CD4-positive, alpha-beta memory T cell (primary cell): ENCODE measurements at regions not wholly inside any gene's neighbourhood (a gene's known extent, or its start where the extent isn't known, plus 50 kb on each side); places are given as distances from the start of the nearest gene placed in this dataset.

ENCODE experiments used
- CTCF ChIA-PET: fragments of 350-600 bp; sonication (Branson Sonifier 250); formaldehyde crosslinking; loops from one replicate; lab custom pipeline; 2021; ENCODE audit warnings: inconsistent platforms; ENCODE audit not compliant: partially characterized antibody; lab: Charles Lee
- POLR2A ChIA-PET: fragments of 350-600 bp; sonication (Branson Sonifier 250); formaldehyde crosslinking; loops from one replicate; lab custom pipeline; 2021; ENCODE audit not compliant: partially characterized antibody; lab: Charles Lee
- DNase-seq, 5 donors: peaks; one replicate each; pipeline versions ENCODE4 v3.0.0 to v3.0.0-alpha.2; 2020 to 2022; ENCODE audit warnings: mixed read lengths in 1 of 5
- H3K27ac ChIP-seq: one replicate; pipeline ENCODE4 v1.7.0; 2013; ENCODE audit warnings: low read depth, low read length
- H3K27me3 ChIP-seq: 2 replicates; pipeline ENCODE4 v1.7.0; 2013; ENCODE audit warnings: mild to moderate bottlenecking, low read length, moderate library complexity; ENCODE audit not compliant: insufficient read depth
- H3K36me3 ChIP-seq: 2 replicates; pipeline ENCODE4 v1.7.0; 2013; ENCODE audit warnings: mild to moderate bottlenecking, low read length, moderate library complexity; ENCODE audit not compliant: insufficient read depth
- H3K4me1 ChIP-seq: 2 replicates; pipeline ENCODE4 v1.7.0; 2013; ENCODE audit warnings: mild to moderate bottlenecking, low read length, moderate library complexity; ENCODE audit not compliant: insufficient read depth
- H3K4me3 ChIP-seq, 2 donors: one replicate each; pipeline ENCODE4 v1.7.0; 2013; ENCODE audit warnings: low read length in 2 of 2, mild to moderate bottlenecking in 1 of 2
- H3K9me3 ChIP-seq, 2 donors: one replicate each; pipeline ENCODE4 v1.7.0; 2013; ENCODE audit warnings: low read length in 2 of 2, control low read depth in 1 of 2; ENCODE audit not compliant: control insufficient read depth in 1 of 2
- H3K27ac Mint-ChIP-seq, 7 donors: one replicate each; pipeline ENCODE4 v1.8.0; 2020 to 2021; ENCODE audit warnings: mixed read lengths in 7 of 7, mild to moderate bottlenecking in 6 of 7, inconsistent platforms in 3 of 7, moderate library complexity in 3 of 7
- H3K27me3 Mint-ChIP-seq, 2 donors: one replicate each; pipeline ENCODE4 v1.8.0; 2020 to 2021; ENCODE audit warnings: mixed read lengths in 2 of 2
- H3K36me3 Mint-ChIP-seq, 2 donors: one replicate each; pipeline ENCODE4 v1.8.0; 2020 to 2021; ENCODE audit warnings: mixed read lengths in 2 of 2, inconsistent platforms in 1 of 2, mild to moderate bottlenecking in 1 of 2
- H3K4me1 Mint-ChIP-seq, 4 donors: one replicate each; pipeline ENCODE4 v1.8.0; 2020 to 2021; ENCODE audit warnings: mixed read lengths in 4 of 4, mild to moderate bottlenecking in 1 of 4
- H3K4me3 Mint-ChIP-seq, 8 donors: one replicate each; pipeline ENCODE4 v1.8.0; 2020 to 2021; ENCODE audit warnings: mixed read lengths in 8 of 8, mild to moderate bottlenecking in 7 of 8, moderate library complexity in 6 of 8, inconsistent platforms in 3 of 8
- H3K9me3 Mint-ChIP-seq, 8 donors: one replicate each; pipeline ENCODE4 v1.8.0; 2020 to 2021; ENCODE audit warnings: mixed read lengths in 8 of 8, mild to moderate bottlenecking in 5 of 8, inconsistent platforms in 3 of 8, moderate library complexity in 1 of 8
- intact Hi-C: fragments of 100-400 bp; cut with micrococcal nuclease; formaldehyde crosslinking; loops from one replicate; pipeline ENCODE4 v1.15.1; 2023

- H3K4me1 Mint-ChIP-seq, result peaks cover 0 to 4% (median 0%) of the 10 kb centered on the region in 4 donors
- H3K4me1 ChIP-seq, result no peaks in the 10 kb centered on the region
- H3K36me3 Mint-ChIP-seq, result no peaks in the 10 kb centered on the region
- intact Hi-C loops, result no loop called here
- no peak for DNase-seq
- peak overlapping the region in 1 of 7 donors; percentile 23 for H3K27ac Mint-ChIP-seq
- CTCF ChIA-PET, result no interaction called here
- POLR2A ChIA-PET, result no interaction called here
- H3K4me3 Mint-ChIP-seq, result no peak overlapping the region
- peaks cover 3 to 18% of the 10 kb centered on the region in 2 donors for H3K27me3 Mint-ChIP-seq
- no peaks in the 10 kb centered on the region for H3K9me3 ChIP-seq
- peaks cover 0 to 2% (median 0%) of the 10 kb centered on the region in 8 donors for H3K9me3 Mint-ChIP-seq
- H3K36me3 ChIP-seq, result no peaks in the 10 kb centered on the region
- no peaks in the 10 kb centered on the region for H3K27me3 ChIP-seq
- H3K4me3 ChIP-seq, result no peak overlapping the region
- no peak overlapping the region for H3K27ac ChIP-seq
These were observed 139.5 kb upstream of the NOCT start for GRCh38 chr4:138875891-138876608.

GRCh38 chr4:138871555-138871875, 144.1 kb upstream of the NOCT start:
- H3K9me3 Mint-ChIP-seq, result no peaks in the 10 kb centered on the region
- H3K4me1 ChIP-seq, result no peaks in the 10 kb centered on the region
- H3K27me3 Mint-ChIP-seq, result peaks cover 5 to 16% of the 10 kb centered on the region in 2 donors
- no peak overlapping the region for H3K27ac Mint-ChIP-seq
- CTCF ChIA-PET, result interaction anchor here (1.0 to 1.6 kb wide), 8 partner anchors 9 to 395 kb away, joined by 3 to 11 read pairs (median 4); no protein-coding TSS in a partner anchor
- no peak for DNase-seq
- H3K4me1 Mint-ChIP-seq, result peaks cover 0 to 5% (median under 1%) of the 10 kb centered on the region in 4 donors
- no peak overlapping the region for H3K4me3 ChIP-seq
- no peaks in the 10 kb centered on the region for H3K27me3 ChIP-seq
- intact Hi-C loops, result loop anchor here (1.0 to 5.0 kb wide), 2 partner anchors 190 to 834 kb away; no protein-coding TSS in a partner anchor
- POLR2A ChIA-PET, result no interaction called here
- no peak overlapping the region for H3K4me3 Mint-ChIP-seq
- no peaks in the 10 kb centered on the region for H3K9me3 ChIP-seq
- no peaks in the 10 kb centered on the region for H3K36me3 ChIP-seq
- no peak overlapping the region for H3K27ac ChIP-seq
- H3K36me3 Mint-ChIP-seq, result no peaks in the 10 kb centered on the region

GRCh38 chr4:138870737-138871554, 144.6 kb upstream of the NOCT start:
- peaks cover 5 to 16% of the 10 kb centered on the region in 2 donors for H3K27me3 Mint-ChIP-seq
- no peak overlapping the region for H3K4me3 ChIP-seq
- no peak overlapping the region for H3K4me3 Mint-ChIP-seq
- H3K9me3 ChIP-seq, result no peaks in the 10 kb centered on the region
- DNase-seq, result peak in 4 of 5 donors; percentile 20 to 27 (median 25)
- H3K4me1 ChIP-seq, result no peaks in the 10 kb centered on the region
- H3K27me3 ChIP-seq, result no peaks in the 10 kb centered on the region
- H3K36me3 Mint-ChIP-seq, result no peaks in the 10 kb centered on the region
- H3K9me3 Mint-ChIP-seq, result no peaks in the 10 kb centered on the region
- no peak overlapping the region for H3K27ac Mint-ChIP-seq
- ChIA-PET POLR2A (no interaction called here), CTCF (interaction anchor here (0.9 to 1.6 kb wide), 9 partner anchors 9 to 395 kb away, joined by 3 to 11 read pairs (median 3); no protein-coding TSS in a partner anchor)
- no peaks in the 10 kb centered on the region for H3K36me3 ChIP-seq
- H3K27ac ChIP-seq, result no peak overlapping the region
- H3K4me1 Mint-ChIP-seq, result peaks cover 0 to 5% (median under 1%) of the 10 kb centered on the region in 4 donors
- intact Hi-C loops, result loop anchor here (1.0 to 5.0 kb wide), 2 partner anchors 190 to 834 kb away; no protein-coding TSS in a partner anchor

DNA sequence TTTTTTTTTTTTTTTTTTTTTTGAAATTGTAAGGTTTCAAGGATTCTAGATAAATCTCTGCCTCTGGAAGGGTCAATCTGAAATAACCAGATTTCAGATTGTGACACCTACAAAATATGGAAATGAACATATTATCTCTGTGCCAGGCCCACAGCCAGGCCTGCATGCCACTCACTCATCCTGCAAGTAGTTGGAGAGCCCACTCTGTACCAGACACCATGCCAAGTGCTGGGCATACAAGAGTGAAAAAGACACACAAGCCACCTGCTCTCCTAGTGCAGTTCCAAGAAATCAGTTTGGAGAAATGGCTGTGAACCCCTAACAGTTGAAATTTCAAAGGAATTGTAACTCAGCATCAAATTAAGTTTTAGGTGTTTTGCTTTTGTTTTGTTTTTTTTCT, 145.9 kb upstream of the NOCT start:
- Histone ChIP-seq H3K9me3 (no peaks in the 10 kb centered on the region), H3K27ac (no peak overlapping the region), H3K4me1 (no peaks in the 10 kb centered on the region), H3K4me3 (no peak overlapping the region), H3K36me3 (no peaks in the 10 kb centered on the region), H3K27me3 (no peaks in the 10 kb centered on the region)
- intact Hi-C loops, result loop anchor here (5.0 kb wide), 1 partner anchor 832 kb away; no protein-coding TSS in a partner anchor
- DNase-seq, result no peak
- Mint-ChIP-seq H3K4me3 (no peak overlapping the region), H3K27ac (no peak overlapping the region), H3K36me3 (no peaks in the 10 kb centered on the region), H3K27me3 (peaks cover 5 to 15% of the 10 kb centered on the region in 2 donors), H3K9me3 (no peaks in the 10 kb centered on the region), H3K4me1 (peaks cover 0 to 5% (median under 1%) of the 10 kb centered on the region in 4 donors)
- ChIA-PET POLR2A (no interaction called here), CTCF (interaction anchor here (0.7 kb wide), 2 partner anchors 26 to 1558 kb away, joined by 3 to 4 read pairs; no protein-coding TSS in a partner anchor)

DNA sequence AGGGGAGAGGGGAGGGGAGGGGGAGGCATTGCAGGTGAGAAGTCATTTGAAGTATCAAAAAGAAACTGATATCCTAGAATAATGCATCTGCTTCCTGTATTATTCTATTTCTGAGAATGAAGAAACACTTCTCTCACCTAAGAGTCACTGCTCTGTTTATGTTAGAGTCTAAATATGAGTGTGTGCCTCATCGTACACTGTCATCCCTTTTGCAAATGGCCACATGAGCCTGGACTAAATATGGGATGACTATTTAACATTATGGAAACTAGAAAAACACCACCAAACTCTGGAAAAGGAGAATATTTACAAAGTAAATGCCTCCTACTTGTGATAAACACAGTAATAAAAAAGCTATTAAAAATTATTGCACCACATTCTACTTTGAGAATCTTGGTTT, 146.4 kb upstream of the NOCT start:
- H3K27ac ChIP-seq, result no peak overlapping the region
- intact Hi-C loops, result no loop called here
- peaks cover 5 to 11% of the 10 kb centered on the region in 2 donors for H3K27me3 Mint-ChIP-seq
- H3K27ac Mint-ChIP-seq, result no peak overlapping the region
- H3K36me3 ChIP-seq, result no peaks in the 10 kb centered on the region
- no peaks in the 10 kb centered on the region for H3K4me1 ChIP-seq
- H3K9me3 Mint-ChIP-seq, result no peaks in the 10 kb centered on the region
- ChIA-PET CTCF (interaction anchor here (0.7 kb wide), 2 partner anchors 26 to 1559 kb away, joined by 3 to 4 read pairs; no protein-coding TSS in a partner anchor), POLR2A (no interaction called here)
- H3K4me1 Mint-ChIP-seq, result peaks cover 0 to 5% (median under 1%) of the 10 kb centered on the region in 4 donors
- no peaks in the 10 kb centered on the region for H3K36me3 Mint-ChIP-seq
- H3K4me3 Mint-ChIP-seq, result no peak overlapping the region
- no peak for DNase-seq
- H3K4me3 ChIP-seq, result no peak overlapping the region
- H3K9me3 ChIP-seq, result no peaks in the 10 kb centered on the region
- no peaks in the 10 kb centered on the region for H3K27me3 ChIP-seq

DNA sequence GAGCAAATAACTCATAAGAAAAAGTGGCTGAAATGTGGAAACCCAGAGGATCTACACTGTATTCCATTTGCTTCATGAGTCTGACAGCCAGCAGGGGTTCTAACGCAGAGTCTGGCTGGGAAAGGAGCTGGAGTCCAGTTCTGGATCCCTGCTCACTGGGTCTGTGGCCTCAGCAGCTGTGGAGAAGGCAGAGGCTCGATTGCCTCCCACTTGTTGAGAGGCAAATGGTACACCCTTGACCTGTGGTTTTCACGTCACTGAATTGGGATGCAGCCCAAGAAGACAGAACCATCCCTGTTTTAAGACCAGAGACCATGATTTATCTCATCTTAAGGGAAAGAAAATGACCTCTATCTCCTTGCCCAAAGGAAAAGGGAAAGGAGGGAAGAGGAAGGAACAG, 147.0 kb upstream of the NOCT start:
- Mint-ChIP-seq H3K27me3 (peaks cover 5 to 9% of the 10 kb centered on the region in 2 donors), H3K27ac (no peak overlapping the region), H3K36me3 (no peaks in the 10 kb centered on the region), H3K4me3 (no peak overlapping the region), H3K9me3 (no peaks in the 10 kb centered on the region), H3K4me1 (peaks cover 0 to 5% (median under 1%) of the 10 kb centered on the region in 4 donors)
- ChIA-PET POLR2A (no interaction called here), CTCF (no interaction called here)
- no peak overlapping the region for H3K4me3 ChIP-seq
- H3K27ac ChIP-seq, result no peak overlapping the region
- no peaks in the 10 kb centered on the region for H3K9me3 ChIP-seq
- H3K27me3 ChIP-seq, result no peaks in the 10 kb centered on the region
- no peaks in the 10 kb centered on the region for H3K4me1 ChIP-seq
- DNase-seq, result no peak
- H3K36me3 ChIP-seq, result no peaks in the 10 kb centered on the region
- intact Hi-C loops, result no loop called here

DNA sequence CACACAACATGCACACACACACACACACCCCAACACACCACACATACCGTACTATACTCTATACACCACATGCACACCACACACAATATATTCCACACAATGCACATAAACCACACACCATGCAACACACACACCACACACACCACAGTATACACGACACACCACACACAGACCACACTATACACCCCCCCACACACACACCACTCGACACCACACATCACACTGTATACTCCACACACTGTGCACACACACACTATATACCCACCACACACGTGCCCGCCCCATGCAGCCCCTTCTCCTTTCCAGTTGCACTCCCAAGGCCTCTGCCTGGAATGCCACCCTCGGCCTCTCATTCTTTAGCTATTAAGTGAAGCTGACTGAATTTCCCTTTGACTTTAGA, 148.2 kb upstream of the NOCT start:
- intact Hi-C loops, result no loop called here
- DNase-seq, result no peak
- H3K27me3 Mint-ChIP-seq, result peaks cover 5 to 9% of the 10 kb centered on the region in 2 donors
- ChIA-PET CTCF (no interaction called here), POLR2A (no interaction called here)
- no peaks in the 10 kb centered on the region for H3K4me1 ChIP-seq
- no peaks in the 10 kb centered on the region for H3K36me3 Mint-ChIP-seq
- no peak overlapping the region for H3K4me3 Mint-ChIP-seq
- H3K9me3 ChIP-seq, result no peaks in the 10 kb centered on the region
- H3K36me3 ChIP-seq, result no peaks in the 10 kb centered on the region
- H3K27me3 ChIP-seq, result no peaks in the 10 kb centered on the region
- H3K9me3 Mint-ChIP-seq, result no peaks in the 10 kb centered on the region
- H3K4me3 ChIP-seq, result no peak overlapping the region
- H3K27ac Mint-ChIP-seq, result no peak overlapping the region
- H3K27ac ChIP-seq, result no peak overlapping the region
- H3K4me1 Mint-ChIP-seq, result peaks cover 0 to 5% (median under 1%) of the 10 kb centered on the region in 4 donors
